Esophagus squamous epithelium (tissue), 5 donors: ENCODE measurements at regions not wholly inside any gene's neighbourhood (a gene's known extent, or its start where the extent isn't known, plus 50 kb on each side); places are given as distances from the start of the nearest gene placed in this dataset.

Experiments used
- DNase-seq: peaks from one replicate; lab custom pipeline; 2025; lab: John Stamatoyannopoulos, UW
- H3K27ac ChIP-seq, 4 donors: fragments of 200-600 bp; sonication (generic); one replicate each; pipeline ENCODE4 v1.5.1; 2016 to 2019; ENCODE audit warnings: mild to moderate bottlenecking in 1 of 4
- H3K27me3 ChIP-seq, 4 donors: fragments of 200-600 bp; sonication (generic); 1 replicate in 3 of 4; 2 replicates in 1 of 4; pipeline versions ENCODE4 v1.5.1 to v1.6.0; 2017 to 2021; ENCODE audit warnings: antibody characterized with exemption in 1 of 4
- H3K36me3 ChIP-seq, 3 donors: fragments of 200-600 bp; sonication (generic); one replicate each; pipeline ENCODE4 v1.5.1; 2016 to 2019
- H3K4me1 ChIP-seq, 3 donors: fragments of 200-600 bp; sonication (generic); one replicate each; pipeline ENCODE4 v1.5.1; 2017 to 2019
- H3K4me3 ChIP-seq, 4 donors: fragments of 200-600 bp; sonication (generic); 1 replicate in 3 of 4; 2 replicates in 1 of 4; pipeline ENCODE4 v1.5.1; 2016 to 2019; ENCODE audit warnings: mild to moderate bottlenecking in 2 of 4, moderate library complexity in 1 of 4
- H3K9me3 ChIP-seq, 3 donors: fragments of 200-600 bp; sonication (generic); one replicate each; pipeline ENCODE4 v1.5.1; 2016 to 2019
- POLR2A ChIP-seq, 4 donors: fragments of 450-650 bp; IDR thresholded peaks; one replicate each; pipeline ENCODE4 v1.6.1; 2017; ENCODE audit warnings: antibody characterized with exemption in 4 of 4, mild to moderate bottlenecking in 4 of 4, moderate library complexity in 3 of 4
- WGBS, 2 donors: methylation state at CpG; one replicate each; pipeline ENCODE4 v1.1.5; 2018; 5-methylcytosine and 5-hydroxymethylcytosine counted together
- intact Hi-C: fragments of 100-400 bp; cut with DNase I; formaldehyde crosslinking; loops from one replicate; pipeline ENCODE4 v1.15.0; 2022
- TF ChIP-seq, protein P1 (sequence below), 6 experiments: fragments of 450-650 bp in 4 of 6; fragments of 200-600 bp in 2 of 6; sonication (generic) in 2 of 6; IDR thresholded peaks; one replicate each; pipeline ENCODE4 v1.5.1; 2016 to 2019; ENCODE audit warnings: antibody characterized with exemption in 6 of 6, mild to moderate bottlenecking in 4 of 6, moderate library complexity in 4 of 6
- donor health status: DM: yes; HTN: yes; CAD: no.

DNA sequence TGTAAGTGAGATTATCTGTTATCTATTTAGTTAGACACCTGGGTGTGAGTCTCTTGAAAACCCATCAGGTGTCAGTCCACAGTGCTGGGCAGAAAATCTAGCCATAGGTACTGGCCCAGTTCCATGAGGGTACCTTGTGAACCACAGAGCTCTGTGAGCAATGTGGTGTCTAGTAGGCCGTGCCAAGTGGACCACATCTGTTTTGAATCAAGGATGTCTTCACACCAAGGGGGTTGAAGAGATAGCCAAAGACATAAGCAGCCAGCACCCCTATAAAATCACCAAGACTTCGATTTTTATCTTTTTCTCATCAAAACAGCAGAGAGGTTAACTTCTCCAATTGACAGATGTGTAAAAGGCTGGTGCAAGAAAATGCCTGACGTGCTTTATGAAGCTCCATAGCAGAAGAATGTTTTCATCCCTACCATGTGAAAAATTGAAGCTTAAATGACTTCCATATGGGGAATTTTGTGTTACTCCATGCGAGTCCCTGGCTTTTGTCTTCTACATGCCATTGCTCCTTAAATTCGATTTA lies 368.7 kb downstream of the HAO1 start:
- intact Hi-C loops, result no loop called here
- DNase-seq, result no peak
- H3K4me3 ChIP-seq, result no peak overlapping the region
- H3K27me3 ChIP-seq, result no peaks in the 10 kb centered on the region
- H3K27ac ChIP-seq, result no peak overlapping the region
- no peaks in the 10 kb centered on the region for H3K36me3 ChIP-seq
- no peak for TF ChIP-seq POLR2A (IDR thresholded peaks at IDR 0.05)
- TF ChIP-seq, protein P1, sequence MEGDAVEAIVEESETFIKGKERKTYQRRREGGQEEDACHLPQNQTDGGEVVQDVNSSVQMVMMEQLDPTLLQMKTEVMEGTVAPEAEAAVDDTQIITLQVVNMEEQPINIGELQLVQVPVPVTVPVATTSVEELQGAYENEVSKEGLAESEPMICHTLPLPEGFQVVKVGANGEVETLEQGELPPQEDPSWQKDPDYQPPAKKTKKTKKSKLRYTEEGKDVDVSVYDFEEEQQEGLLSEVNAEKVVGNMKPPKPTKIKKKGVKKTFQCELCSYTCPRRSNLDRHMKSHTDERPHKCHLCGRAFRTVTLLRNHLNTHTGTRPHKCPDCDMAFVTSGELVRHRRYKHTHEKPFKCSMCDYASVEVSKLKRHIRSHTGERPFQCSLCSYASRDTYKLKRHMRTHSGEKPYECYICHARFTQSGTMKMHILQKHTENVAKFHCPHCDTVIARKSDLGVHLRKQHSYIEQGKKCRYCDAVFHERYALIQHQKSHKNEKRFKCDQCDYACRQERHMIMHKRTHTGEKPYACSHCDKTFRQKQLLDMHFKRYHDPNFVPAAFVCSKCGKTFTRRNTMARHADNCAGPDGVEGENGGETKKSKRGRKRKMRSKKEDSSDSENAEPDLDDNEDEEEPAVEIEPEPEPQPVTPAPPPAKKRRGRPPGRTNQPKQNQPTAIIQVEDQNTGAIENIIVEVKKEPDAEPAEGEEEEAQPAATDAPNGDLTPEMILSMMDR (IDR thresholded peaks at IDR 0.05), result no peak
- no peaks in the 10 kb centered on the region for H3K4me1 ChIP-seq
- H3K9me3 ChIP-seq, result no peaks in the 10 kb centered on the region
- WGBS, 2 donors, result 69 to 77% methylated on average over 5 of the region's 5 CpGs

DNA sequence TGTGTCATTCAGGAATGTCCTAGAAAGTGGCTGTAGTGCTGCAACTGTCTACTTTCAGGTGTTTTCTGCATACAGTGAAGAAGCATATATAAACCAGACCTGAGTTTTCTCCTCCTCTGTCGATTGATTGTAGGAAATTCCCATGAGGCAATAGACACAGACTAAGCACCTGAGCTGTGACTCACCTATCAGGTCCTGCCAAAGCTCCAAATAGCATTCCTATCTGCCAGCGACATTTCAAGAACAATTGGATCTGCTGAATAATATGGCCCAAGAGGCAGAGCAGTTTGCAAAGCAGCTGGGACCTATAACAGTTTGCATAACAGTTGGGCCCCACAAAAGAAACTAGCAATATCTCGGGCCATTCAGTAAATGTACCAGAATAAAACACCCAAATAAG lies 360.4 kb downstream of the HAO1 start:
- TF ChIP-seq POLR2A (IDR thresholded peaks at IDR 0.05), result no peak
- TF ChIP-seq, protein P1 (IDR thresholded peaks at IDR 0.05), result no peak
- Histone ChIP-seq H3K4me1 (no peaks in the 10 kb centered on the region), H3K27ac (no peak overlapping the region), H3K27me3 (no peaks in the 10 kb centered on the region), H3K36me3 (no peaks in the 10 kb centered on the region), H3K9me3 (no peaks in the 10 kb centered on the region), H3K4me3 (no peak overlapping the region)
- 39 to 47% methylated on average over 3 of the region's 3 CpGs for WGBS, 2 donors
- no peak for DNase-seq
- intact Hi-C loops, result no loop called here

DNA sequence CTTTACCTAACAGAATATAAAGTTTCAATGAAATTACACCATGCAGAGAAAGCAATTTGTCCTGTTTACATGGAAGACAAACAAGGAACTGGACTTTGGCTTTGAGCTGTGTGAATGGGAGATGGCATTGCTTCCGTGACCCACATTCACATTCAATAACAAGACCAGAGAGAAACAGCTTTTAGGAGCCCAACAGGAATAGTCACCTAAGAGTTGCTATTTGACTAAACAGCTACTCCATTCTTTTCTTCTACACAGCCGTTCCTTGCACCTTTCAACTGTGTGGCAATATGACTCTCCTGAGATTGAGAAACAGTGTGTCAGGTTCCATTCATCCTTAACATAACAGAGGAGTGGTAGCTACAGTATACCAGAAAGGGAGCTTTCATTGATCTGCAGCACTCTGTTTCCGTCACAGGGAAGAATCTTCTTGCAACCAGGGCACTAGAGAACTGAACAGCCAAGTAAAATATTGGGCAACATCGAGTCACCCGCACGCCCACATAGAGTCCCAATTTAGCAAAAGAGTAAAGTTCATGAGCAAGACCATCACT lies 355.1 kb downstream of the HAO1 start:
- no peak for TF ChIP-seq POLR2A (IDR thresholded peaks at IDR 0.05)
- TF ChIP-seq, protein P1 (IDR thresholded peaks at IDR 0.05), result no peak
- no peak for DNase-seq
- Histone ChIP-seq H3K4me3 (no peak overlapping the region), H3K27ac (no peak overlapping the region), H3K36me3 (no peaks in the 10 kb centered on the region), H3K4me1 (no peaks in the 10 kb centered on the region), H3K9me3 (no peaks in the 10 kb centered on the region), H3K27me3 (no peaks in the 10 kb centered on the region)
- intact Hi-C loops, result no loop called here
- 66 to 76% methylated on average over 6 of the region's 6 CpGs for WGBS, 2 donors

DNA sequence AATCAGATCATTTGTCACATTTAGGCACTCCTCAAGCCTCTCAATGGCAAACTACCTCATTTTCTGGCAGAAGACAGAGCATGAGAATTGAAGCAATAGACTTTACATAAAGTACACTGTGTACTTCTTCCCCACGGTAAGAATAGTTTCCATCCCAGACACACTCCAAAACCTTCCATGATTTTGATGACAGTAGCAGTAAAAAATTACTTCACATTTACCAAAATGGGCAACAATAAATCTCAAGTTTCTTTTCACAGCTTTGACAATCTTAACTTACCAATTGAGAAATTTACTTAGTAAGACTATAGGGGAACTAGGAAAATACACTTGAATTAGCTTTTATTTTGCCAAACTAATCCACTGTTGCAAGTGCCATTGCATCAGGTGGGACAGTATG lies 353.8 kb downstream of the HAO1 start:
- intact Hi-C loops, result no loop called here
- 43 to 52% methylated on average over 1 of the region's 1 CpG for WGBS, 2 donors

DNA sequence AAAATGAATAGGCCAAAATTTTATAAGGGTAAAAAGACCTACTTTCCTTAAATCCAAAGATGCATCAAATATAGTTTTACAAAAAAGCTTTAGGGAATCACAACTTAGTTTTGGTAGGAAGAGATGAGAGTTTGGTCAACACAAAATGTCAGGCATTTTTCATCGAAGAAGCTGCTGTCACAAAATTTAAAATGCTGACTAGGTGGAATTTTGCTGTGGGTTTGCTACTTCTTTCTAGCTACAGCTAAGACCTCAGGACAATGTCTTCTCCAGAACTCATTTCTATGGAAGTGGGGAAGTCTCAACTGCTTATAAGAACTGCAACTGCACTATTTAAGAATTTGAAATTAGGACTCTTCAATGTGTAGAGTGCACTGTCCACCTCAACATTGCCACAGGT lies 351.1 kb downstream of the HAO1 start:
- Histone ChIP-seq H3K36me3 (no peaks in the 10 kb centered on the region), H3K4me3 (no peak overlapping the region), H3K27ac (no peak overlapping the region), H3K27me3 (no peaks in the 10 kb centered on the region), H3K4me1 (no peaks in the 10 kb centered on the region), H3K9me3 (no peaks in the 10 kb centered on the region)
- TF ChIP-seq POLR2A (IDR thresholded peaks at IDR 0.05), result no peak
- TF ChIP-seq, protein P1 (IDR thresholded peaks at IDR 0.05), result no peak
- DNase-seq, result no peak
- intact Hi-C loops, result no loop called here
- 78 to 89% methylated on average over 1 of the region's 1 CpG for WGBS, 2 donors

More for the DNA sequence above, 353.8 kb downstream of the HAO1 start:
- H3K27ac ChIP-seq, result no peak overlapping the region
- TF ChIP-seq POLR2A (IDR thresholded peaks at IDR 0.05), result no peak
- TF ChIP-seq, protein P1 (IDR thresholded peaks at IDR 0.05), result no peak
- no peaks in the 10 kb centered on the region for H3K9me3 ChIP-seq
- H3K27me3 ChIP-seq, result no peaks in the 10 kb centered on the region
- no peaks in the 10 kb centered on the region for H3K4me1 ChIP-seq
- no peaks in the 10 kb centered on the region for H3K36me3 ChIP-seq
- no peak overlapping the region for H3K4me3 ChIP-seq
- no peak for DNase-seq
